Parathyroid adenoma (tissue), 2 donors: ENCODE measurements at regions not wholly inside any gene's neighbourhood (a gene's known extent, or its start where the extent isn't known, plus 50 kb on each side); places are given as distances from the start of the nearest gene placed in this dataset.

ENCODE experiments used
- H2AFZ ChIP-seq: fragments of 300-600 bp; sonication (generic); one replicate; pipeline ENCODE4 v1.7.0; 2017; ENCODE audit warnings: antibody characterized with exemption, mild to moderate bottlenecking
- H3K27ac ChIP-seq: fragments of 300-600 bp; sonication (generic); one replicate; pipeline ENCODE4 v1.7.0; 2017
- H3K27me3 ChIP-seq: fragments of 300-600 bp; sonication (generic); one replicate; pipeline ENCODE4 v1.7.0; 2017; ENCODE audit warnings: low read length; ENCODE audit not compliant: control insufficient read depth, insufficient read depth
- H3K36me3 ChIP-seq: fragments of 300-600 bp; sonication (generic); one replicate; pipeline ENCODE4 v1.7.0; 2017; ENCODE audit warnings: low read length; ENCODE audit not compliant: control insufficient read depth, insufficient read depth
- H3K4me1 ChIP-seq: fragments of 300-600 bp; sonication (generic); one replicate; pipeline ENCODE4 v1.7.0; 2017; ENCODE audit warnings: control low read depth
- H3K4me2 ChIP-seq: fragments of 300-600 bp; sonication (generic); one replicate; pipeline ENCODE4 v1.7.0; 2017; ENCODE audit warnings: low read length
- H3K4me3 ChIP-seq: fragments of 300-600 bp; sonication (generic); one replicate; pipeline ENCODE4 v1.7.0; 2017; ENCODE audit warnings: low read depth, low read length
- H3K79me2 ChIP-seq: fragments of 300-600 bp; sonication (generic); one replicate; pipeline ENCODE4 v1.7.0; 2017; ENCODE audit warnings: control low read depth
- H3K9ac ChIP-seq: fragments of 300-600 bp; sonication (generic); one replicate; pipeline ENCODE4 v1.7.0; 2017; ENCODE audit warnings: mild to moderate bottlenecking
- H3K9me3 ChIP-seq: fragments of 300-600 bp; sonication (generic); one replicate; pipeline ENCODE4 v1.7.0; 2017; ENCODE audit warnings: low read length; ENCODE audit not compliant: control insufficient read depth
- TF ChIP-seq, protein P1 (sequence below): fragments of 300-600 bp; sonication (generic); IDR thresholded peaks from one replicate; pipeline ENCODE4 v1.7.0; 2017; ENCODE audit warnings: antibody characterized with exemption, mild to moderate bottlenecking
- donor health status: primary hyperparathyroidism.

DNA sequence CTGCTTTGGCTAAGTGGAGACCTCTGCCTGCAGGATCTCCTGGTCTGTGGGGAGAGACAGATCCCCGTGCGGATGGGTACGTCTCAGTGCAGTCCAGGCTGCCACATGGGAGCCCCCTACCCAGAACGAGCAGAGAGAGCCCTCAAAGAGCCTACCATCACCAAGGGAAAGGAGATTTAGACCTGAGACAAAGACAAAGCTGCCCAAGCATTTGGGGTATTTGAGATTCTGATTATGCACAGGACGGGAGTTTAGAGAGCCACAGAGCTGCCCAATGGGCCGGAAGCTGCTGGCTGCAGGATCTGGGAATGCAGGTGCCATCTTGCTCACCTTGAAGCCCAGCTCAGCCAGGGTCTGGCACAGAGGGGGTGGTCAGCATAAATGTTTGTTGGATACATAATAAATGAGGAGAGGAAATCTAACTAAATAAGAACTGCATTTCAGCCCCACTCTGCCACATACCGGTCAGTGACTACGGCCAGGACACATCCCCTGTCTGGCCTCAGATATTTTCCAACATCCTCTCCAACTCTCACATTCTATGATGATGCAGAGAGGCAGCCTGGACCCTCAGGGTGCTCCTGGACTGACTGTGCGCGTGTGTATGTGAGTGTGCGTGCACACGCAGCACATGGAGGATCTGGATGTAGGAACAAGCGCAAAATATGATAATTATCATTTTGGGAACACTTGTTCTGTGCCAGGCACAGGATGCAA, 157.8 kb downstream of the FGF18 start:
- Histone ChIP-seq H3K4me2 (no peak overlapping the region), H3K4me1 (no peaks in the 10 kb centered on the region), H3K4me3 (no peak overlapping the region), H3K9me3 (no peaks in the 10 kb centered on the region), H3K36me3 (no peaks in the 10 kb centered on the region), H2AFZ (no peak overlapping the region), H3K27me3 (no peaks in the 10 kb centered on the region), H3K27ac (no peak overlapping the region), H3K9ac (no peak overlapping the region), H3K79me2 (no peaks in the 10 kb centered on the region)
- TF ChIP-seq, protein P1, sequence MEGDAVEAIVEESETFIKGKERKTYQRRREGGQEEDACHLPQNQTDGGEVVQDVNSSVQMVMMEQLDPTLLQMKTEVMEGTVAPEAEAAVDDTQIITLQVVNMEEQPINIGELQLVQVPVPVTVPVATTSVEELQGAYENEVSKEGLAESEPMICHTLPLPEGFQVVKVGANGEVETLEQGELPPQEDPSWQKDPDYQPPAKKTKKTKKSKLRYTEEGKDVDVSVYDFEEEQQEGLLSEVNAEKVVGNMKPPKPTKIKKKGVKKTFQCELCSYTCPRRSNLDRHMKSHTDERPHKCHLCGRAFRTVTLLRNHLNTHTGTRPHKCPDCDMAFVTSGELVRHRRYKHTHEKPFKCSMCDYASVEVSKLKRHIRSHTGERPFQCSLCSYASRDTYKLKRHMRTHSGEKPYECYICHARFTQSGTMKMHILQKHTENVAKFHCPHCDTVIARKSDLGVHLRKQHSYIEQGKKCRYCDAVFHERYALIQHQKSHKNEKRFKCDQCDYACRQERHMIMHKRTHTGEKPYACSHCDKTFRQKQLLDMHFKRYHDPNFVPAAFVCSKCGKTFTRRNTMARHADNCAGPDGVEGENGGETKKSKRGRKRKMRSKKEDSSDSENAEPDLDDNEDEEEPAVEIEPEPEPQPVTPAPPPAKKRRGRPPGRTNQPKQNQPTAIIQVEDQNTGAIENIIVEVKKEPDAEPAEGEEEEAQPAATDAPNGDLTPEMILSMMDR, result no peak

DNA sequence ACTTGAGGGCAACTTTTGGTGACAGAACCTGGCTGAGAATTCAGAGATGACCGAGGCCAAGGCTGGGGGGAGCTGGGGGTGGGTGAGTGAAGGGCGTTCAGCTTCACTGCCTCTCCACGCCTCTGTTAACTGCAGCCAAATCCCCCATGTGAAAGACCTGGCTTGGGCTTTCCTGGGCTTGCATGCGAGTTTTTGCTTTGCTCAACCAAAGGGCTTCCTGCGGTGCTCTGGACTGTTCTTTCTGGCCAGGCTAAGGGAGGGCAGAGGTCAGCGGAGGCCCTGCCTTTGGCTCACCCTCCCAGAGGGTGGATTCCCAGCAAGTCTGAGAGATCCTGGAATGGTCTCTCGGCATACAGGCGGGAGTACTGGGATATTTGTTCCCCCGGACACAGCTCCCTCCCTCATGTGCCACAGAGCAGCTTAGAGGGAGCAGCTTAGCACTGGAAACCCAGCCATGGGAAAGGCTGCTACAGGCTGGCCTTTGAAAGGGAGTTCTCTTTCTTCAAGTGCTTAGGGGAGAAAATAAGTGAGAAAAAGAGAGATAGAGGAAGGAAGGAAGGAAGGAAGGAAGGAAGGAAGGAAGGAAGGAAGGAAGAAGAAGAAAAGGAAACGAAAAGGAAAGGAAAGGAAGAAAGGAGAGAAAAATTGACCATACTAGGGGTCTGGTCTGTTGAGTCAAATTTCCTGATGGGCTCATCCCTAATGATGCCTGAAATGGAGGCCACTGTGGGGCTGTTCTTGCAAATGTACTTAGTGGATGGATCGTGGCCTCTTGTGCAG, 158.8 kb downstream of the FGF18 start:
- no peaks in the 10 kb centered on the region for H3K4me1 ChIP-seq

DNA sequence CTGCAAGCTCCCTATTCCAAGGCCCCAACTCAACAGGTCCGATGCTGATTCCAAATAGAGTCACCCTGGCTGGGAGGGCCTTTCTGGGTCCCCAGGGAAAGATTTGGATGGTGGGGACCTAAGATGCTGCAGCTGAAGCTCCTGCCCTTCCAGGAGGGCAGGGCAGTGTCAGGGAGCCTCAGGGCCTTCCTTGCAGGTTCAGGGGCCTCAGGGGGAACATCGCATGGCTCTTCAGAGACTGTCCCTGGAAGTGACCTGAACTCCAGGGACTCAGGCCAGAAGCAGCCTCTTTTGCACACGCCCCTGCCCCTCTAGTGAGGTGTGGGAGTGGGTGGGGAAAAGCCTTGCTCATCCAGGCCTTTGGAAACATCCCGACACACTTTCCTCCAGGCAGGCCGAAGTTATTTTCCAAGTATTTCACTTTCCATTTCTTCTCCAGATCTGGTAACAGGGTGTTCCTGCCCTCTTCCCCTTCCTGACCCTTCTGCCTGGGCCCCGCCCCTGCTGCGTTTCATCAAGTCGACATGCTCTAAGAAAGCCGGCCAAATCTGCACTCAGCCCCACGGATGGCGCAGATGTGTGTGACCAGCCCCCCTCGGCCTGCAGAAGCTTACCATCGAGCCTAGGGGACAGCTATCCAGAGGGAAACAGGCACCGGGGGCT, 159.5 kb downstream of the FGF18 start:
- H2AFZ ChIP-seq, result no peak overlapping the region
- H3K27me3 ChIP-seq, result no peaks in the 10 kb centered on the region
- TF ChIP-seq, protein P1, result no peak
- no peaks in the 10 kb centered on the region for H3K9me3 ChIP-seq
- H3K36me3 ChIP-seq, result no peaks in the 10 kb centered on the region
- H3K9ac ChIP-seq, result no peak overlapping the region
- H3K4me3 ChIP-seq, result no peak overlapping the region
- H3K4me1 ChIP-seq, result no peaks in the 10 kb centered on the region
- H3K79me2 ChIP-seq, result no peaks in the 10 kb centered on the region
- no peak overlapping the region for H3K27ac ChIP-seq
- no peak overlapping the region for H3K4me2 ChIP-seq

More for the DNA sequence above, 158.8 kb downstream of the FGF18 start:
- H3K79me2 ChIP-seq, result no peaks in the 10 kb centered on the region
- H3K36me3 ChIP-seq, result no peaks in the 10 kb centered on the region
- H3K4me2 ChIP-seq, result no peak overlapping the region
- H3K9ac ChIP-seq, result no peak overlapping the region
- H3K27ac ChIP-seq, result no peak overlapping the region
- no peaks in the 10 kb centered on the region for H3K9me3 ChIP-seq
- H3K27me3 ChIP-seq, result no peaks in the 10 kb centered on the region
- H2AFZ ChIP-seq, result no peak overlapping the region
- TF ChIP-seq, protein P1, result no peak
- no peak overlapping the region for H3K4me3 ChIP-seq

DNA sequence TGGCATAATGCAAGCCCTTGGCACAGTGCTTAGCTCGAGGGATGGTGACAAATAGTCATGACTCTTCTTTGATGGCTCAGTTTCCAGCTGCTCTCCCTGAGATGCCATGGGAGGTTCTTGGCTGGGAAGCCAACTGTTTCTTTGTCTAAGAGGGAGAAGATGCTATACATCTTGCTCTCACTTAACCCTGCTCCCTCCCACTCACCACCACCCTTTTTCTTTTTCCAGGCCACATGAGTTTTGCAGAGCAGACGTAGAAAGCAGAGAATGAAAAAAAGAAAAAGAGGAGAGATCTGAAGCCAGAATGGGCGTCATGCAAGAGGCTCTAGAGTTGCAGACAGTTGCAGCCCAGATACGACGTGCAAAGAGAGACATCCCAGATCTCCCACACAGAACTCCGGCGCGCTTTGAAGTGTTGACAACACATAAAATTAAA, 160.5 kb downstream of the FGF18 start:
- Histone ChIP-seq H3K4me3 (no peak overlapping the region), H2AFZ (no peak overlapping the region), H3K79me2 (no peaks in the 10 kb centered on the region), H3K4me2 (no peak overlapping the region), H3K9me3 (no peaks in the 10 kb centered on the region), H3K9ac (no peak overlapping the region), H3K27me3 (no peaks in the 10 kb centered on the region), H3K36me3 (no peaks in the 10 kb centered on the region), H3K27ac (no peak overlapping the region), H3K4me1 (no peaks in the 10 kb centered on the region)
- TF ChIP-seq, protein P1, result no peak
